Stomach (tissue), 4 donors: ENCODE measurements at regions not wholly inside any gene's neighbourhood (a gene's known extent, or its start where the extent isn't known, plus 50 kb on each side); places are given as distances from the start of the nearest gene placed in this dataset.

Experiments used
- POLR2A ChIP-seq, 4 donors: fragments of 450-650 bp; IDR thresholded peaks; one replicate each; pipeline ENCODE4 v1.6.1; 2016; ENCODE audit warnings: antibody characterized with exemption in 4 of 4, control low read depth in 2 of 4, mild to moderate bottlenecking in 1 of 4, moderate library complexity in 1 of 4
- TF ChIP-seq, protein P1 (sequence below), 7 experiments: fragments of 450-650 bp in 4 of 7; fragments of 200-600 bp in 3 of 7; sonication (generic) in 3 of 7; IDR thresholded peaks; one replicate each; pipeline ENCODE4 v1.5.1; 2016 to 2019; ENCODE audit warnings: antibody characterized with exemption in 7 of 7, control low read depth in 2 of 7, mild to moderate bottlenecking in 1 of 7

GRCh38 chr17:69732272-69732918, 317.9 kb downstream of the MAP2K6 start:
- TF ChIP-seq, protein P1, sequence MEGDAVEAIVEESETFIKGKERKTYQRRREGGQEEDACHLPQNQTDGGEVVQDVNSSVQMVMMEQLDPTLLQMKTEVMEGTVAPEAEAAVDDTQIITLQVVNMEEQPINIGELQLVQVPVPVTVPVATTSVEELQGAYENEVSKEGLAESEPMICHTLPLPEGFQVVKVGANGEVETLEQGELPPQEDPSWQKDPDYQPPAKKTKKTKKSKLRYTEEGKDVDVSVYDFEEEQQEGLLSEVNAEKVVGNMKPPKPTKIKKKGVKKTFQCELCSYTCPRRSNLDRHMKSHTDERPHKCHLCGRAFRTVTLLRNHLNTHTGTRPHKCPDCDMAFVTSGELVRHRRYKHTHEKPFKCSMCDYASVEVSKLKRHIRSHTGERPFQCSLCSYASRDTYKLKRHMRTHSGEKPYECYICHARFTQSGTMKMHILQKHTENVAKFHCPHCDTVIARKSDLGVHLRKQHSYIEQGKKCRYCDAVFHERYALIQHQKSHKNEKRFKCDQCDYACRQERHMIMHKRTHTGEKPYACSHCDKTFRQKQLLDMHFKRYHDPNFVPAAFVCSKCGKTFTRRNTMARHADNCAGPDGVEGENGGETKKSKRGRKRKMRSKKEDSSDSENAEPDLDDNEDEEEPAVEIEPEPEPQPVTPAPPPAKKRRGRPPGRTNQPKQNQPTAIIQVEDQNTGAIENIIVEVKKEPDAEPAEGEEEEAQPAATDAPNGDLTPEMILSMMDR (IDR thresholded peaks at IDR 0.05), result no peak
- TF ChIP-seq POLR2A (IDR thresholded peaks at IDR 0.05), result no peak
